ENCODE measurements at regions not wholly inside any gene's neighbourhood (a gene's known extent, or its start where the extent isn't known, plus 50 kb on each side); places are given as distances from the start of the nearest gene placed in this dataset.

- no peak for TF ChIP-seq CTCF (conservative IDR thresholded peaks at IDR 0.05; ENCODE audit: low read length)
- no peak for TF ChIP-seq EZH2phosphoT487 (IDR thresholded peaks at IDR 0.05; ENCODE audit: borderline replicate concordance)
Measured at GRCh38 chr6:62968834-62969233, 242.4 kb upstream of the FKBP1C start.
